ENCODE measurements at regions not wholly inside any gene's neighbourhood (a gene's known extent, or its start where the extent isn't known, plus 50 kb on each side); places are given as distances from the start of the nearest gene placed in this dataset.

DNA sequence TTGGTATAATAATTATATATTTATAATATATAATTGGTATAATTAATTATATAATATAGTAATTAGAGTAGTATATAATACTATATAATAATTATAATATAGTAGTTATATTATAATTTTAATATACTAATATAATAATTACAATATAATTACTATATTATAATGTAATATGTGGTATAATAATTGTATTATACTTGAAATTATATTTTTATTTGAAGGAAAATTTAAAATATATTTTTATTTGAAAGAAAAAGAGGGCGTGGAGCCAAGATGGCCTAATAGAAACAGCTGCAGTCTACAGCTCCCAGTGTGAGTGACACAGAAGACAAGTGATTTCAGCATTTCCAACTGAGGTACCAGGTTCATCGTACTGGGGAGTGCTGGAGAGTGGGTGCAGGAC, 365.9 kb downstream of the MMUT start:
- H3K4me3 ChIP-seq, result no peak overlapping the region
- ATAC-seq, result no peak
- H3K36me3 ChIP-seq, result no peaks in the 10 kb centered on the region
- no peaks in the 10 kb centered on the region for H3K4me1 ChIP-seq
- 64 to 83% methylated on average over 2 of the region's 2 CpGs for WGBS, 2 donors (ENCODE audit: low coverage in 1 of 2)
- H3K9me3 ChIP-seq, result peaks cover 0 to 10% (median 0%) of the 10 kb centered on the region in 3 donors
- TF ChIP-seq POLR2AphosphoS5 (IDR thresholded peaks at IDR 0.05) (no peak), POLR2A (IDR thresholded peaks at IDR 0.05) (no peak), EP300 (IDR thresholded peaks at IDR 0.05) (no peak)
- TF ChIP-seq, protein P1, sequence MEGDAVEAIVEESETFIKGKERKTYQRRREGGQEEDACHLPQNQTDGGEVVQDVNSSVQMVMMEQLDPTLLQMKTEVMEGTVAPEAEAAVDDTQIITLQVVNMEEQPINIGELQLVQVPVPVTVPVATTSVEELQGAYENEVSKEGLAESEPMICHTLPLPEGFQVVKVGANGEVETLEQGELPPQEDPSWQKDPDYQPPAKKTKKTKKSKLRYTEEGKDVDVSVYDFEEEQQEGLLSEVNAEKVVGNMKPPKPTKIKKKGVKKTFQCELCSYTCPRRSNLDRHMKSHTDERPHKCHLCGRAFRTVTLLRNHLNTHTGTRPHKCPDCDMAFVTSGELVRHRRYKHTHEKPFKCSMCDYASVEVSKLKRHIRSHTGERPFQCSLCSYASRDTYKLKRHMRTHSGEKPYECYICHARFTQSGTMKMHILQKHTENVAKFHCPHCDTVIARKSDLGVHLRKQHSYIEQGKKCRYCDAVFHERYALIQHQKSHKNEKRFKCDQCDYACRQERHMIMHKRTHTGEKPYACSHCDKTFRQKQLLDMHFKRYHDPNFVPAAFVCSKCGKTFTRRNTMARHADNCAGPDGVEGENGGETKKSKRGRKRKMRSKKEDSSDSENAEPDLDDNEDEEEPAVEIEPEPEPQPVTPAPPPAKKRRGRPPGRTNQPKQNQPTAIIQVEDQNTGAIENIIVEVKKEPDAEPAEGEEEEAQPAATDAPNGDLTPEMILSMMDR (IDR thresholded peaks at IDR 0.05), result no peak
- no peaks in the 10 kb centered on the region for H3K27me3 ChIP-seq
- H3K27ac ChIP-seq, result no peak overlapping the region

GRCh38 chr6:49088631-49089030, 374.4 kb downstream of the MMUT start:
- no peaks in the 10 kb centered on the region for H3K27me3 ChIP-seq
- H3K27ac ChIP-seq, result no peak overlapping the region
- H3K9me3 ChIP-seq, result no peaks in the 10 kb centered on the region
- no peak overlapping the region for H3K4me3 ChIP-seq
- no peaks in the 10 kb centered on the region for H3K36me3 ChIP-seq
- 90 to 93% methylated on average over 4 of the region's 4 CpGs for WGBS, 2 donors (ENCODE audit: low coverage in 1 of 2)
- ATAC-seq, result no peak
- TF ChIP-seq, protein P1 (IDR thresholded peaks at IDR 0.05), result no peak
- TF ChIP-seq POLR2AphosphoS5 (IDR thresholded peaks at IDR 0.05) (no peak), EP300 (IDR thresholded peaks at IDR 0.05) (no peak), POLR2A (IDR thresholded peaks at IDR 0.05) (no peak)
- H3K4me1 ChIP-seq, result no peaks in the 10 kb centered on the region

DNA sequence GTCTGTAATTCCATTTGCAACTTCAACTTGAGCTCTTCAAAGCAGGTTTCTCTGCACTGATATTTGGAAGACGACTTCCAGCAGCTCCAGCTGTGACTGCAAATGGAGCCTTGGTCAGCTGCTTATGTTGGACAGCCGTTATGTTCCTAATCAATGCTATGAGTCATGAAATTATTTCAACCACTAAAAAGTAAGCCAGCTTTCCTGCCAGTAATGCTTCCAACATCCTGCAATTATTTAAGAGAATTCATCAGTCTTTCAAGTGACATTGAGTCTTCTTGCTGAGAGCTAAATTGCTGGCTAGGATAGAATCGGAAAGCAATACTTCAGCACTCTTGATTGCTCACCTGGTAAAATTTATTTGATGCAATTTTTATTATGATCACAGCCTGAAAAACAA, 375.7 kb downstream of the MMUT start:
- H3K27me3 ChIP-seq, result no peaks in the 10 kb centered on the region
- TF ChIP-seq, protein P1 (IDR thresholded peaks at IDR 0.05), result no peak
- TF ChIP-seq EP300 (IDR thresholded peaks at IDR 0.05) (no peak), POLR2A (IDR thresholded peaks at IDR 0.05) (no peak), POLR2AphosphoS5 (IDR thresholded peaks at IDR 0.05) (no peak)
- H3K27ac ChIP-seq, result no peak overlapping the region
- ATAC-seq, result no peak
- no peak overlapping the region for H3K4me3 ChIP-seq
- H3K36me3 ChIP-seq, result no peaks in the 10 kb centered on the region
- 55 to 60% methylated on average over 1 to 3 of the region's 3 CpGs for WGBS, 2 donors (ENCODE audit: low coverage in 1 of 2)
- no peaks in the 10 kb centered on the region for H3K4me1 ChIP-seq
- no peaks in the 10 kb centered on the region for H3K9me3 ChIP-seq

- WGBS, 2 donors (ENCODE audit: low coverage in 1 of 2), result 75 to 77% methylated on average over 2 of the region's 2 CpGs
- Histone ChIP-seq H3K9me3 (no peaks in the 10 kb centered on the region), H3K4me3 (no peak overlapping the region), H3K36me3 (no peaks in the 10 kb centered on the region), H3K27ac (no peak overlapping the region), H3K4me1 (no peaks in the 10 kb centered on the region), H3K27me3 (no peaks in the 10 kb centered on the region)
- TF ChIP-seq POLR2A (IDR thresholded peaks at IDR 0.05), result no peak
- ATAC-seq, result no peak
Measured at GRCh38 chr6:49082611-49083010, 380.4 kb downstream of the MMUT start.

DNA sequence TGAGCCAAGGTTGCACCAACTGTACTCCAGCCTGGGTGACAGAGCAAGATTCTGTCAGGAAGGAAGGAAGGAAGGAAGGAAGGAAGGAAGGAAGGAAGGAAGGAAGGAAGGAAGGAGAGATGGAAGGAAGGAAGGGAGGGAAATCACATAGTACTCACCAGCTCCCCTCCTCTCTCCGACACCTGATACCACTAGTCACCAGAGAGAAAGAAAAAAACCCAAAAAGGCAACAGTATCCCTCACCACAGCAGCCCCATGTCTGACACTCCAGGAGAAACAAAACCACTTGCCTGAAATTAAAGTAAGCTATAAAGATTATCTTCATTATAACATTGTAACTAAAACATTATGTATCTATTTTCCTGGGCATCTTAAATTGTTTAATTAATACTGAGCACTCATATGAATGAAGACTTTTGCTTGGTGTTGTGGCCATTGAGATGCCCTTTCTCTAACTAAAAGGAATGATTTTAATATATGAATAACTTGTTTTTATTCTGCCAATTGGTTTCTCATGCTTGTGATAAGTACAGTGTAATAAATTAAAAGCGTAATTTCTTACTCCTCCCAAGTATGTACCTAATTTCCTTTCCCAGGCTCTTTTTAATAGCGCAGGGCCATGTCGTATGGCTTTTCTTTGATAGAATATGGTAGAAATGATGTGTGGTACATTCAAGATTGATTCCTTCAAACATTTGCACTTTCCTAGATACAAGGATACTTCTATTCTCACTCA, 390.0 kb downstream of the MMUT start:
- no peaks in the 10 kb centered on the region for H3K9me3 ChIP-seq
- no peaks in the 10 kb centered on the region for H3K4me1 ChIP-seq
- H3K4me3 ChIP-seq, result no peak overlapping the region
- 91 to 100% methylated on average over 4 of the region's 4 CpGs for WGBS, 2 donors (ENCODE audit: low coverage in 1 of 2)
- H3K36me3 ChIP-seq, result no peaks in the 10 kb centered on the region
- H3K27me3 ChIP-seq, result no peaks in the 10 kb centered on the region
- no peak for ATAC-seq
- TF ChIP-seq, protein P1 (IDR thresholded peaks at IDR 0.05), result no peak
- H3K27ac ChIP-seq, result no peak overlapping the region

Measured in gastroesophageal sphincter (tissue), 4 donors.